ENCODE measurements at regions not wholly inside any gene's neighbourhood (a gene's known extent, or its start where the extent isn't known, plus 50 kb on each side); places are given as distances from the start of the nearest gene placed in this dataset.

DNA sequence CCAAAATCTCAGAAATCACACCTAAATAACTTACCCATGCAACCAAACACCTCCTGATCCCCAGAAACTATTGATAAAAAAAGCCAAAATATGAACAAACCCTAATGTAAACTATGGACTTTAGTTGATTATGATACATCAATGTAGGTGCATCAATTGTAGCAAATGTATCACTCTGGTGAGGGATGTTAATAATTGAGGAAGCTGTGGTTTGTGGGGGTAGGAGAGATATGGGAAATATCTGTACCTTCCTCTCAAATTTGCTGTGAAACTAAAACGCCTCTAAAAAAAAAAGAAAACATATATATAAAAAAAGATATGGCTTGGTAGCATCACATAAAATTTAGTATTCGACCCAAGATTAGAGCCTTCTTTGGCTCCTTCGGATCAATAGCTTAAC, 144.3 kb upstream of the CPEB2 start:
- ATAC-seq (no peak), DNase-seq (ENCODE audit: low spot score) (no peak)
- Mint-ChIP-seq H3K27ac (no peak overlapping the region), H3K27me3 (peaks cover 0 to 7% of the 10 kb centered on the region in 2 donors), H3K36me3 (peaks cover 7% of the 10 kb centered on the region), H3K9me3 (no peaks in the 10 kb centered on the region), H3K4me1 (ENCODE audit: low read depth in 2 of 2) (peaks cover 25 to 27% of the 10 kb centered on the region in 2 donors), H3K4me3 (no peak overlapping the region)

DNA sequence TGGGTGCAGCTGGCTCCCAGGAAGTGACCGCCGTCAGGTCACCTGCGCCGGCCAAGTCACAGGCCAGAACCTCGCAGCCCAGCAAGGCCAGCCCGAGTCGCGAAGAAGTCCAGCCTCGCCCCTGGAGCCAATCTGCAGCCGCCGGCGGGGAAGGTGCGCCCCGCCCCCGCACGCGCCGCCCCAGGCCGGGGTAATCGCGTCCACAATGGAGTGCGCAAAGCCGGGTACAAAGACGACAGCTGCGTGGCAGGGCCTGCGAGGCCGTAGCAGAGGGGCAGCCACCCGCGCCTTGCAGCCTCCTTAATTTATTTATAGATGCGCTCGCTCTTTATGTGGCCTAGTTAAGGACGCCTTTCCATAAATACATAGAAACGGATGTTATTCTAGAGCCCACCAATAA, 139.4 kb upstream of the CPEB2 start:
- Mint-ChIP-seq H3K36me3 (no peaks in the 10 kb centered on the region), H3K27ac (no peak overlapping the region), H3K4me3 (no peak overlapping the region), H3K4me1 (ENCODE audit: low read depth in 2 of 2) (peaks cover 0 to 5% of the 10 kb centered on the region in 2 donors), H3K27me3 (peaks cover 8 to 10% of the 10 kb centered on the region in 2 donors), H3K9me3 (no peaks in the 10 kb centered on the region)
- no peak for DNase-seq (ENCODE audit: low spot score)
- no peak for ATAC-seq

DNA sequence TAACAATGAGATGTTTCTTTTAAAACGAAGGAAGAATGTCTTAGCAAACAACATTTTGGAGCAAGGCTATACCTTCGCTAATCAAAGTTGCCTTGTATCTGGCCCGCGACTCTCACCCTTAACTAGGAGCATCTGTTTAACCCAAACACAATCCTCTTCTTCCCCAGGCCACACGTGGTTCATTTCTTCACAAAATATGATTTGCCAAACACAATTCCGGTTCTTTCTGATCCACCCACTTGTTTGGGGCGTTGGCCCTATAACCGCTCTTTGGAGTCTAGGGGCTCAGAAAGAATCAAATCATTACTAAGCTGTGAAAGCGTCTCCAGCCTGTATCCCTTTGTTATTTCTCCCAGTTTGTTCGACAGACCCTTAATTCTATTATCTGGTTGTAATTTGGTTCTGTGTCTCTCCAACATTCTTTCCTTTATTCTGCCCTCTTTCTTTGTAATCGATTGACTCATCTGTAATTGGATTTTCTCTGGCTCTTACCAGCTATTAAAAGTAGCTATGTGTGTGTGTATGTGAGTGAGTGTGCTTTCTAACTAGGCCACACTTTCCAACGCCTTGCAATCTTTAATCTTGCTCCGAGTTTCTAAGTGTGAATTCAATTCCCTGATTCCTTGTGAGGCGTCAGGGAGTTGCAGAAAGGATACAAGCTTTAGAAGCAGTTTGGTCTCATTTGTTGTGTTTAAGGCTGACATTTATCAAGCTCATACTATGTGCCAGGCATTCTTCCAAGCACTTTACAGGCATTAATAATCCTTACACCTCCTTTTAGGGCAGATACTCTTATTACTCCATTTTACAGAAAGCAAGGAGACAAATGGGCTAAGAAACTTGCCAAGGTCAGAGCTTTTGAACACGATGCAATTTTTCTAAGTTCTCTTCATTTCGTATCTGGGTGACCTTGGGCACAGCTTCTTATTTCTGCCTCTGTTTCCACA, 138.6 kb upstream of the CPEB2 start:
- Mint-ChIP-seq H3K4me3 (no peak overlapping the region), H3K27me3 (peaks cover 8 to 10% of the 10 kb centered on the region in 2 donors), H3K27ac (no peak overlapping the region), H3K4me1 (ENCODE audit: low read depth in 2 of 2) (peaks cover 0 to 3% of the 10 kb centered on the region in 2 donors), H3K36me3 (no peaks in the 10 kb centered on the region), H3K9me3 (no peaks in the 10 kb centered on the region)
- no peak for ATAC-seq
- DNase-seq (ENCODE audit: low spot score): no peak

DNA sequence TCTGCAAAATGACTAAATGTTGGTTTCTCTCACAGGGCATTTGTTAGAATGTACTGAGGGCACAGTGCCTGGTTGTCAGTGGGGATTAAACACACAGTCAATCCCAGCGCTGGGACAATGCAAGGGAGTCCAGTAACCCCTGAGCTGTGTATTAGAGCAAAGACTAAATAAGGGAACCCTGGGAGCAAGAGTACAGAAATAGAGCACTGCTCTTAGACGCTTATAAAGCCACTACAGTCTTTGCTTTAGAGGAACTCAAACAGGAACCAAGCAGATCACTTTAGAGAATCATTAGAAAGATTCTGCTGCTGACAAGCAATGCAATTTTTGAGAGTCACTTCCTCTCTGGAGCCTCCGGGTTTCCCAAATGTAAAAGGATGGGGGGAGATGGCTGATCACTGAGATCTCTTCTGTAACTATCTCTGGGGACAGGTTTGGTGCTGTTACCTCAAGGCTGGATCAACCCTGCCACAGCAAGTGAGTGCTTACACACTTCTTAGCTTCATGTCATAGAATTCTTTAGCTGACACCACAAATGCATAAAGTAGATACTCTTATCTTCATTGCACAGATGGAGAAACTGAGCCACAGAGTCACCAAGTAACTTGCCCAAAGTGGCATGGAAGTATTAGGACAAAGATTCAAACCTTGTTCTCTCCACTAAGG, 137.8 kb upstream of the CPEB2 start:
- H3K27me3 Mint-ChIP-seq: peaks cover 8 to 13% of the 10 kb centered on the region in 2 donors
- no peak for DNase-seq (ENCODE audit: low spot score)
- no peak overlapping the region for H3K27ac Mint-ChIP-seq
- no peak for ATAC-seq
- H3K36me3 Mint-ChIP-seq: no peaks in the 10 kb centered on the region
- peaks cover 0 to 3% of the 10 kb centered on the region in 2 donors for H3K4me1 Mint-ChIP-seq (ENCODE audit: low read depth in 2 of 2)
- H3K4me3 Mint-ChIP-seq: no peak overlapping the region
- no peaks in the 10 kb centered on the region for H3K9me3 Mint-ChIP-seq

DNA sequence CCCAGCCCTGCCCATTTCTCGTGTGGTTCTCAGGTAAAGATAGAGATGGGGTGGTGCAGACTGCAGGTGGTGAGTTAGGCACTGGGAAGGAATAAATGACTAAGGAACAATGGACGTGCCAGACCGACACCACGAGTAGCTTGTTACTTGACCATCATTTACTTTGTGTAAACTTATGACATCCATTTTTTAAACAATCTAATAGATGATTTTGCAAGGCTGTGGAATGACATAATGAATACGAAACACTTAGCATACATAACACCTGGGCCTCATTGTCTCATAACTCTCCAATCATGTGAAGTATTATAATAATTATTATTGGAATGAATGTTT, 137.3 kb upstream of the CPEB2 start:
- DNase-seq (ENCODE audit: low spot score) (no peak), ATAC-seq (no peak)
- Mint-ChIP-seq H3K27me3 (peaks cover 8 to 13% of the 10 kb centered on the region in 2 donors), H3K27ac (no peak overlapping the region), H3K36me3 (no peaks in the 10 kb centered on the region), H3K9me3 (no peaks in the 10 kb centered on the region), H3K4me1 (ENCODE audit: low read depth in 2 of 2) (peaks cover 0 to 3% of the 10 kb centered on the region in 2 donors), H3K4me3 (no peak overlapping the region)

DNA sequence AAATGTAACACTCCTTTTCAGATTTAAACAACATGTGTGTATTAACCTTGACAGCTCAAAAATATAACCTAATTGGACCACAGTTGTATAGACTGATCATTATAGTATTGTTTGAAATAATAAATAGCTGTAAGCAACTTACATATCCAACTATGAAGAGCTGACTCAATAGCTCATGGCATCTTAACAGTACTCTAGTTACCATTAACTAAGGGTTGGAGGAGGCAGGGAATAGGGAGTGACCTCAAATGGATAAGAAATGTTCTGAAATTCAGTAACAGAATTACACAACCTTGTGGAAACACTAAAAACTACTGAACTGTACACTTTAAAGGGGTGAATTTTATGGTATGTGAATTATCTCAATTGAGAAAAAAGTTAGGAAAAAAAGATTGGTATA, 136.5 kb upstream of the CPEB2 start:
- no peak for DNase-seq (ENCODE audit: low spot score)
- H3K4me3 Mint-ChIP-seq: no peak overlapping the region
- H3K27ac Mint-ChIP-seq: no peak overlapping the region
- peaks cover 0 to 3% of the 10 kb centered on the region in 2 donors for H3K4me1 Mint-ChIP-seq (ENCODE audit: low read depth in 2 of 2)
- ATAC-seq: no peak
- peaks cover 8 to 13% of the 10 kb centered on the region in 2 donors for H3K27me3 Mint-ChIP-seq
- no peaks in the 10 kb centered on the region for H3K36me3 Mint-ChIP-seq
- H3K9me3 Mint-ChIP-seq: no peaks in the 10 kb centered on the region

DNA sequence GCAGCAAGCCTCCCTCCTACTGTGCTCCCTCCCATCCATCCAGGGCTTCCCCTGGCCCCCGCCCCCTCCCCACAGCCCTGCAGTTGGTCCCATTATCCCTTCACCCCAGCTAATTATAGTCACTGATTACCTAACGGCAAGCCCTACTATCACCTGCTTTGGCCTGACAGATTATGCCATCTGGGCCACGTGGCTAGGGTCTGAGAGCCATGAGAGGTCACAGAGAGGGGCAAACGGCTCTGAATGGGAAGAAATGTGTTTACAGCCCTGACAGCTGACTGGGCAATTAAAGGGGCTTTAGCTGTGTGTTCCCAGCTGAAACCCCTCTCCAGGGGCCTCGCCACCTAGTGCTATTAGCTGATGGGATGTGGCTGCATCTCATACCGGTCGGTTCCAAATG, 134.4 kb upstream of the CPEB2 start:
- DNase-seq (ENCODE audit: low spot score) (no peak), ATAC-seq (no peak)
- Mint-ChIP-seq H3K36me3 (no peaks in the 10 kb centered on the region), H3K9me3 (no peaks in the 10 kb centered on the region), H3K4me1 (ENCODE audit: low read depth in 2 of 2) (peaks cover 0 to 7% of the 10 kb centered on the region in 2 donors), H3K27me3 (peaks cover 8 to 13% of the 10 kb centered on the region in 2 donors), H3K4me3 (no peak overlapping the region), H3K27ac (no peak overlapping the region)

DNA sequence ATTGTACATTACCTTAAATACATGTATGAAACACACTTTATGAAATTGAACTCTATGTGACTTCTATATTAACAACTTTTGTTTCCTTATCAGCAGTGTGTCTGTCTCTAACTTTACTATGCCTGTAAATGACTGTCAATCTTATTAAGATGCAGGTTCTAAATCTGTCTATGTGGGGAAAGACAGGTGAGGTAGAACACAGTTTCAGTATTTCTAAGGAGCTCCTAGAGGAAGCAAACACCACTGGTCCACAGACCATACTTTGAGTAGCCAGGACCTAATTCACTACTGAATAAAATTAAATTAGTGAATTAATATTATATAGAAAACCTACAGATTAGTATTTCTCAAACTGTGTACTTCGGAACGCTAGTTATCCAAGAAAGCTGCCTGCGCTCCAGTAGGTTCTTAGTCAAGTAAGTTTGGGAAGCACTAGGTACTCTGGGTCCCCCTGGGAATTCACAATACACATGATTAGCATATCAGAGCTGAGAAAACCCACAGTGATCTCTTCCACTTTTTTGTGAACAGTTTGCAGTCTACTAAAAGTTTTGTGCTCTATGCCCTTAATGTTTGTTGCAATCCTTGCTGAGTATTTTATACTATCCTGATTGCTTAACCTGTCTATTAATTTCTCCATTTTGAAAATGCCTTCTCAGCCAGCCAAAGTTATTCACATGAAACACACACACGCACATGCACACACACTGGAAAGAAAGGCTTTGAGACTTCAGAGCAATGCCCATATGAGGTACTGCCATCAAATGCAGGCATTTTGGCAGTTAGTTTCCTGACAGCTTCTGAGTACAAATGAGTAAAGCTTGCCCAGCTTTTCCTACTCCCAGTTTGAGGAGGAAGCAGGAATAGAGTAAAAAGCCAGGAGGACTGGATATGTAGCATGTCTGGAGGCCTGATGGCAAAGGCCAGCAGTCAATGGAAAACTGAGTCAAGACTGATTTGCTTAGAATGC, 133.6 kb upstream of the CPEB2 start:
- no peaks in the 10 kb centered on the region for H3K36me3 Mint-ChIP-seq
- H3K4me1 Mint-ChIP-seq (ENCODE audit: low read depth in 2 of 2): peaks cover 0 to 14% of the 10 kb centered on the region in 2 donors
- ATAC-seq (no peak), DNase-seq (ENCODE audit: low spot score) (no peak)
- no peaks in the 10 kb centered on the region for H3K9me3 Mint-ChIP-seq
- peaks cover 1 to 9% of the 10 kb centered on the region in 2 donors for H3K27me3 Mint-ChIP-seq
- no peak overlapping the region for H3K4me3 Mint-ChIP-seq
- peak overlapping the region in 1 of 2 donors; percentile 34 for H3K27ac Mint-ChIP-seq

DNA sequence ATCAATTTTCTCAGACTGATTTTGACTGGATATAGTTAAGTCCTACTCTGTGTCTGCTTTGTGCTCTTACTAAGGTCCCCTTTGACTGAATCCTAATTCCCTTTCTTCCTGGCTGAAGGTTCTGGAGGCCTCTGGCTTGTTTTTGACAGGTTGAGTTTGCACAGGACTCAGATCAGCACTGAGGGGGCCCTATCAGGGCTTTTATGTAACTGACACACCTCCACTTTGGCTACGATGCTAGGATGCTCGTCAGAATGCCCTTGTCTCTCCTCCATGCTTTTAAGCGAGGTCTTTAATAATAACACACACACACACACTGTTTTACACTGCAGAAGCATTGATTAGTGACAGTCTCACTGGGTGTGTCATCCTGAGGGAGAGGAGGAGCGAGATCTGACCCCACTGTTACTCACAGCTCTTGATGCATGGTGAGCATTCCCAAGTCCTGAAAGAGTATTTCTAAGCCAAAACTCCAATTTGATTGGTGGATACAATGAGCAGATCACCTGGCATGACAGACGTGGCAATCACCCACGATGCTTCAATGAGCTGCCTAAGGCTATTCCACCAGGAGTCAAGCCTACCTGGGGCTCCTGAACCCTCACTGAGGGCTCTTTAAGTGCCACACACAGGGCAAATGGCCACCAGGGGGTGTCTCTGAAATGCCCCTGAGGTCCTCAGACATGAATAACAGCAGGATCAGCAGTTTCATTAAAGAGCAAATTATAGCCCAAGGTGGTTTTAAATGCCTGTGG, 130.4 kb upstream of the CPEB2 start:
- Mint-ChIP-seq H3K9me3 (peaks cover 8% of the 10 kb centered on the region), H3K4me1 (ENCODE audit: low read depth in 2 of 2) (peaks cover 19 to 38% of the 10 kb centered on the region in 2 donors), H3K27me3 (peaks cover 0 to 3% of the 10 kb centered on the region in 2 donors), H3K4me3 (no peak overlapping the region), H3K36me3 (no peaks in the 10 kb centered on the region), H3K27ac (no peak overlapping the region)
- ATAC-seq (no peak), DNase-seq (ENCODE audit: low spot score) (no peak)

DNA sequence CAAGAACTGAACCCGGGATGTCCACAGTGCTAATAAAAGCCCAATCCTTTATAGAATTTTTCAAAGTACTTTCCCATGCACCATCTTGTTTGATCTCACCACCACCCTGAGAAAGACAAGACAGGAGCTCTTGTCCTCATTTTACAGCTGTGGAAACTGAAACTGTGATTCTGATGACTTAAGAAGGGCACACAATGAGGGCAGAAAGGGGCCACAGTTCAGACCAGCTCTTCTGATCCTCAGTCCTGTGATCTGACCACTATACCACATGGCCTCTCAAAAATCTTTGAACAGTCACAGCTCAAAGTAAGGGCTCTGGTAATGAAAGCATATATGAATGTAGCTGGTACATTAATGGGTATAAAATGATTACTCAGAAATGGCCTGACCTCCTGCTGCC, 127.3 kb upstream of the CPEB2 start:
- Mint-ChIP-seq H3K4me1 (ENCODE audit: low read depth in 2 of 2) (peaks cover 32 to 50% of the 10 kb centered on the region in 2 donors), H3K4me3 (peak overlapping the region; percentile 80), H3K27ac (peak overlapping the region; percentile 75 to 83), H3K9me3 (peaks cover 8% of the 10 kb centered on the region), H3K27me3 (no peaks in the 10 kb centered on the region), H3K36me3 (no peaks in the 10 kb centered on the region)
- DNase-seq (ENCODE audit: low spot score): no peak
- ATAC-seq: peak; percentile 70 to 72

DNA sequence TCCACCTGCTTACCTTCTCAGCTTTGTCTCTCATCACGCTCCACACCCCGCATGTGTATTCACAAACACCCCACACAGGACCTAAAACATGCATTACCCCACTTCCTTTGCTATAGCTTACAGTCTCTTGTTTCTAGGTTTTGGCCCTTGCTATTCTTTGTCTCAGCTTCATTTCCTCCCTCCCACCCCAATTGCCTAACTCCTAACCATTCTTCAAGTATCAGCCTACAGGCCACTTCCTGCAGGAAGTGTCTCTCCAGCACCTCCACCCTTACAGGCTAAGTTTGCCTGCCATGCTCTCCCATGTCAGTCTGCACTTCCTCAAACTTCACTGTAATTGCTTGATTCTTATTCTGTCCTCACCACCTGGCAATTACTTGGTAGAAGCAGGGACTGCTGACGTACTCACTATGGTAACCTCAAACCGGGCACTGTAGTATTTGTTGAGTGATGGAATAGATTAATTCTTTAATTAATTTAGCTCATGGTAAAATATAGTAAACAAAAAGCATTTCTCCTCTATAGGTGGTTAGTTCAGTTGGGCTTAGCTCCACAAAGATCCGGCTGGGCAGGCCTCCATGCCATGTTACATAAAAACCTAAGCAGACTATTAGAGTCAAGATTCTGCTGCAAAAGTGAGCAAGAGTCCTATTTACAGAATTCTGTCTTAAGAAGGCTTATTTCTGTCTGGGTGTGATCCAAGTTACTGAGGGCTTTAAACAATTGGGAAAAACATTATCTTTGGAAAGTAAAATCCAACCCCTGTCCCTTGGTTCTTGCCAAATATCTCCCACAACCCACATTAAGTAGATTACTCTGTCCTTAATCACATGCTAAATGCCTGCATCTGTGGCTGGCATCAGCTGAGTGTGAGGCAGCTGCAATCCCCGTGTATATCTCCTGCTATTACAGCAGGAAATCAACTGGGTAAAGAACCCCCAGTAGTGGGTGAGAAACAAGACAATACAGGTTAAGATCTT, 124.7 kb upstream of the CPEB2 start:
- Mint-ChIP-seq H3K27me3 (no peaks in the 10 kb centered on the region), H3K27ac (peak overlapping the region; percentile 75 to 83), H3K4me3 (peak overlapping the region; percentile 66), H3K4me1 (ENCODE audit: low read depth in 2 of 2) (peaks cover 32 to 48% of the 10 kb centered on the region in 2 donors), H3K36me3 (no peaks in the 10 kb centered on the region), H3K9me3 (peaks cover 8% of the 10 kb centered on the region)
- ATAC-seq: peak; percentile 83 to 87
- peak; percentile 68 for DNase-seq (ENCODE audit: low spot score)

DNA sequence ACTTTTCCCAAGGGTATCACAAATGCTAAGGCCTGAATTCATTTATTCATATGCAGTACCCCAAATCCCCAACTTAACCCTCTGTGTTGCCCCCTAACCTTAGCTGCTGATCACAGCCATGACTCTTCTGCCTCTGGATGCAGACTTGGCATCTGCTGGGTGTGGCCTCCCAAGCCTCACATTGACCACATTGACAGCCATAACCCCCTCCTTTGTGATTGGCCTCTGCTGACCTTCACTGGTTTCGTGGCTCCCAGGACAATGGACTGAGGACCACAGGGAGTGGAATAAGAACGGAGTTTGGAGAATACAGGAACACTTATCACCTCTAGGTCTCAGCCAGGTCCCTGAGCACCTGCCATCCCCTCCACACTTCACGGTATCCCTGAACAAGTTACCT, 123.6 kb upstream of the CPEB2 start:
- H3K9me3 Mint-ChIP-seq: peaks cover 8% of the 10 kb centered on the region
- no peaks in the 10 kb centered on the region for H3K27me3 Mint-ChIP-seq
- DNase-seq (ENCODE audit: low spot score) (no peak), ATAC-seq (no peak)
- no peaks in the 10 kb centered on the region for H3K36me3 Mint-ChIP-seq
- H3K4me3 Mint-ChIP-seq: no peak overlapping the region
- H3K27ac Mint-ChIP-seq: peak overlapping the region in 1 of 2 donors; percentile 37
- peaks cover 32 to 40% of the 10 kb centered on the region in 2 donors for H3K4me1 Mint-ChIP-seq (ENCODE audit: low read depth in 2 of 2)
